ENCODE measurements at regions not wholly inside any gene's neighbourhood (a gene's known extent, or its start where the extent isn't known, plus 50 kb on each side); places are given as distances from the start of the nearest gene placed in this dataset.
"Not testable (repeated sequence)": the region's sequence is repeated elsewhere in the genome, so short reads cannot be mapped to it uniquely, and the experiment has no call there.

DNA sequence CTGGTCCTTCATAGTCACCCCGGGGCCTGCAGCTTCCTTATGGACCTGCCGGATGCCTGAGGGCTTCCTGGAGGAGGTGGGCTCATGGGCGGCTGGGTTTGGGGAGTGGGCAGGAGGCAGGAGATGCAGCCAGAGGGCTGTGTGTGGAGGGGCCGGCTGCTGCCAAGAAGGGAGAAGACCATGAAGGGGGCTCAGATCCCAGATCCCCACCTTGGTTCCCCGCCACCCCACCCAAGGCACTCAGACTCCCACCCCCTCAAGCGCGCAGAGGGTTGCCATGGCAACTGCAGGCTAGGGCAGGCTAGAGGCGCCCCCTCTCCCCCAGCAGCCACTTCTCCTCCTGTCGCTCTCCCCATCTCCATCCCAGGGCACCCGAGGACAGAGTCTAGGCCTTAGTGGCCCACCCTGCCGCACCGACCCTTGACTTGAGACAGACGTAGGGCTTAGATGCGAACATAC, 104.5 kb downstream of the CRLF3 start:
- no peak for ATAC-seq
- intact Hi-C loops (cut with DNase I) = no loop called here
- no peaks in the 10 kb centered on the region for H3K36me3 ChIP-seq
- peak in 2 of 4 donors; percentile 26 to 44 for DNase-seq
- H3K27me3 ChIP-seq = no peaks in the 10 kb centered on the region
- TF ChIP-seq, protein P1, sequence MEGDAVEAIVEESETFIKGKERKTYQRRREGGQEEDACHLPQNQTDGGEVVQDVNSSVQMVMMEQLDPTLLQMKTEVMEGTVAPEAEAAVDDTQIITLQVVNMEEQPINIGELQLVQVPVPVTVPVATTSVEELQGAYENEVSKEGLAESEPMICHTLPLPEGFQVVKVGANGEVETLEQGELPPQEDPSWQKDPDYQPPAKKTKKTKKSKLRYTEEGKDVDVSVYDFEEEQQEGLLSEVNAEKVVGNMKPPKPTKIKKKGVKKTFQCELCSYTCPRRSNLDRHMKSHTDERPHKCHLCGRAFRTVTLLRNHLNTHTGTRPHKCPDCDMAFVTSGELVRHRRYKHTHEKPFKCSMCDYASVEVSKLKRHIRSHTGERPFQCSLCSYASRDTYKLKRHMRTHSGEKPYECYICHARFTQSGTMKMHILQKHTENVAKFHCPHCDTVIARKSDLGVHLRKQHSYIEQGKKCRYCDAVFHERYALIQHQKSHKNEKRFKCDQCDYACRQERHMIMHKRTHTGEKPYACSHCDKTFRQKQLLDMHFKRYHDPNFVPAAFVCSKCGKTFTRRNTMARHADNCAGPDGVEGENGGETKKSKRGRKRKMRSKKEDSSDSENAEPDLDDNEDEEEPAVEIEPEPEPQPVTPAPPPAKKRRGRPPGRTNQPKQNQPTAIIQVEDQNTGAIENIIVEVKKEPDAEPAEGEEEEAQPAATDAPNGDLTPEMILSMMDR (IDR thresholded peaks at IDR 0.05) = no peak
- H3K27ac ChIP-seq = no peak overlapping the region
- H3K4me1 ChIP-seq = no peaks in the 10 kb centered on the region
- H3K9me3 ChIP-seq = no peaks in the 10 kb centered on the region
- no peak overlapping the region for H3K4me3 ChIP-seq

DNA sequence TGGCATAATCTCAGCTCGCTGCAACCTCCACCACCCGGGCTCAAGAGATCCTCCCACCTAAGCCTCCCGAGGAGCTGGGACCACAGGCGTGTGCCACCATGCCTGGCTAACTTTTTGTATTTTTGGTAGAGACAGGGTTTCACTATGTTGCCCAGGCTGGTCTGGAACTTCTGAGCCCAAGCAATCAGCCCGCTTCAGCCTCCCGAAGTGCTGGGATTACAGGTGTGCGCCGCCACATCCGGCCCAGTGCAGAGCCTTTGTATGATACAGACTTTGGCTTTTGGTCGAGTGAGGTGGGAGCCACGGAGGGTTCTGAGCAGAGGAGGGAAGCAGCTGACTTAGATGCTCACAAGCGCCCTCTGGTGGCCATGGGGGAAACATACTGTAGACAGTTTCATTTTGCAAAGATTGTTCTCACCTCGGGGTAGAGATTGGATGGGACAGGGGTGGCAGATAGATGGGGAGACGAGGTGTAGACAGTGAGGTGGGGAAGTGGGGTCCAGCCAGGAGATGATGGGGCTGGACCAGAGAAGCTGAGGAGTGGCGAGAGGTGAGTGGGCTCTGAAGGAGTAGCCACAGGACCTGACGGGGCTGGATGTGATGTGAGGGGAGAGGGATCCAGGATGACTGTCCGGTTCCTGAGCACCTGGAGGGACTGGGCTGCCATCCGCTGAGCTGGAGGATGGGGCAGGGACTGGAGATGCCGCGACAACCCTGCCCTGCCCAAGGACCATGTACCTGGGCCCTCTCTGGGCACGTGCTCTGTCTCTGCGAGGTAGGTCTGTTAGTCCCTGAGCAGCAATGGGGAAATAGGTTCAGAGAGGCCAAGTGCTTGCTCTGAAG, 105.1 kb downstream of the CRLF3 start:
- intact Hi-C loops (cut with DNase I); H3K4me1 ChIP-seq; H3K27ac ChIP-seq; H3K27me3 ChIP-seq; H3K36me3 ChIP-seq; H3K9me3 ChIP-seq; H3K4me3 ChIP-seq: not testable (repeated sequence)
- DNase-seq (peak in 3 of 4 donors; percentile 46 to 89 (median 67)), ATAC-seq (peak; percentile 62)
- TF ChIP-seq, protein P1 (IDR thresholded peaks at IDR 0.05) = peak; percentile 62 to 74

DNA sequence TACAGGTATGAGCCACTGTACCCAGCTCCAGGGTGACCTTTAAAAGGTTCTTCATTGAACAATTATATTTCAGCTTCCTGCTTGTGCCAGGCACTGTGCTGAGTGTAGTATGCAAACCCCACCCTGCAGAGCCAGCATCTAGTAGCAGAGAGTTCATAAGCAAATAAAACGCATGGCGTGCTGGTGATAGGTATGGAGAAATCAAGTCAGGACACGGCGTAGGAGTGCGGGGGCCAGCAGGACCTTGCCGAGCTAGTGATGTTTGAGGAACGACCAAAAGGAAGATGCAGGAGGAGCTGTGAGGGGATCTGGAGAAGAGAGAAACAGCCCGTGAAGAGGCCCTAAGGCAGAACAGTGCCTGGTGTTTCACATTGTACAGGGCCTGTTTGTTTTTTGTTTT, 105.8 kb downstream of the CRLF3 start:
- intact Hi-C loops (cut with DNase I); H3K27ac ChIP-seq; H3K4me1 ChIP-seq; H3K27me3 ChIP-seq; H3K36me3 ChIP-seq; H3K4me3 ChIP-seq; H3K9me3 ChIP-seq; ATAC-seq: not testable (repeated sequence)
- DNase-seq = peak in 2 of 4 donors; percentile 2 to 17

DNA sequence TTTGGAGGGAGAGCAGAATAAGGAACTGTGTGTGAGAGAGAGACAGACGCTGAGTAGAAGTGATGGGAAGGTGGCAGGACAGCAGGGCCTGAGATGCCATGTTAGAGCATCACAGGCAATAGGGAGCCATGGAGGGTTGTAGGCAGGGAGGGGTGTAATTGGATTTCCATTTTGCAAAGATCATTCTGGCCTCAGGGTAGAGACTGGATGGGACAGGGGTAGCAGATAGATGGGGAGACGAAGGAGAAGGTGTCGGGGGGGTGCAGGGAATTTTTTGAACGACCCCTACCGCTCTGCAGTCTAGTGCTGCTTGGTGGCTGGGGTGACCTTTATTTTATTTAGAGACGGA, 106.4 kb downstream of the CRLF3 start:
- H3K27ac ChIP-seq; H3K4me1 ChIP-seq; ATAC-seq; H3K9me3 ChIP-seq; H3K27me3 ChIP-seq; H3K36me3 ChIP-seq; intact Hi-C loops (cut with DNase I); H3K4me3 ChIP-seq: not testable (repeated sequence)
- peak in 1 of 4 donors; percentile 12 for DNase-seq

DNA sequence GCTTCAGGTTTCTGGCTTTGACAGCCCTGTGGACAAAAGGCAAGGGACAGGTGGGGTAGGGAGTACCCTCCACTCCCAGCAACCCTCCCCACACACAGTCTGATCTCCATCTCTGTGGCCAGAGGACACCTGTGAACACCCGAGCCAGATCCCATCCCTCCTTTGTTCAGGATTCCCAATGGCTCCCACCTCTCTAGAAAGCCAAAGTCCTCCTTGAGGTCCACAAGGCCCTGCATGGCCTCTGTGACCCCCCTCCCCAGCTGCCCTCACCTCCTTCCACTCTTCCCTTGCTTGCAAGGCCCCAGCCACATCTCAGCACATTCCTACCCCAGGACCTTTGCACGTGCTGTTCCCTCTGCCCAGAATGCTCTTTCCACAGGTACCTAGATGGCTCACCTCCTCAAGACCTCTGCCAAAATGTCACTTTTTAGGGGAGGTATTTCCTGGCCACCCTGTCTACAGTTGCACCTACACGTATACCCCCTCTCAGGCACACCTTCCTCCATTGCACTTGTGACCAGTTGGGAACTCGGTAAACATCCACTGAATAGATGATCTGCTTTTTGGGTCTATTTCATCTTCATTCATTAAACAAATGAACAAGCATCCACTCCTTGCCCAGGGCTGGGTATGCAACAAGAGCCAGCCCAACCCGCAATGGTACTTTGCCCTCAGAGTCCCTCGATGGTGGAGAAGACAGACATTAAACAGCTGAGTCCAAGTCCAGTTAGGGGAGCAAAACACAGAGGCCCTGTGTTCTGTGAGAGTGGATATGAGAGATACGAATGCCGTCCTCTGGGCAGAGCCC, 107.0 kb downstream of the CRLF3 start:
- Histone ChIP-seq H3K4me1 (no peaks in the 10 kb centered on the region), H3K27me3 (no peaks in the 10 kb centered on the region), H3K9me3 (no peaks in the 10 kb centered on the region), H3K27ac (no peak overlapping the region), H3K4me3 (no peak overlapping the region), H3K36me3 (no peaks in the 10 kb centered on the region)
- DNase-seq (peak in 2 of 4 donors; percentile 9 to 11), ATAC-seq (no peak)
- intact Hi-C loops (cut with DNase I) = no loop called here
- TF ChIP-seq, protein P1 (IDR thresholded peaks at IDR 0.05) = no peak

Data from left lung (tissue), 4 donors.